Activated T-helper 1 cell treated with anti-CD3 and anti-CD28 coated beads, Interleukin-2, amount 50 U/mL, for 16 hours (primary cell): ENCODE measurements at regions not wholly inside any gene's neighbourhood (a gene's known extent, or its start where the extent isn't known, plus 50 kb on each side); places are given as distances from the start of the nearest gene placed in this dataset.

Source experiments
- DNase-seq, 2 donors: peaks; one replicate each; pipeline ENCODE4 v3.0.0-alpha.2; 2020; ENCODE audit warnings: low read depth in 1 of 2, low spot score in 1 of 2

- DNase-seq: no peak
These were observed 497.2 kb upstream of the CDH5 start for GRCh38 chr16:65869261-65869660.

- no peak for DNase-seq
These were observed 499.1 kb upstream of the CDH5 start for GRCh38 chr16:65867276-65867960.

GRCh38 chr16:65863236-65863635 is 503.3 kb upstream of the CDH5 start:
- no peak for DNase-seq

- no peak for DNase-seq
These were observed 505.3 kb upstream of the CDH5 start for GRCh38 chr16:65861131-65861731.

- no peak for DNase-seq
These were observed 511.0 kb upstream of the CDH5 start for GRCh38 chr16:65855171-65856145.

- no peak for DNase-seq
These were observed 520.3 kb upstream of the CDH5 start for GRCh38 chr16:65846210-65846602.

- no peak for DNase-seq
These were observed 520.9 kb upstream of the CDH5 start for GRCh38 chr16:65845466-65846209.

GRCh38 chr16:65843941-65844340 is 522.5 kb upstream of the CDH5 start:
- no peak for DNase-seq

GRCh38 chr16:65842067-65842466 is 524.4 kb upstream of the CDH5 start:
- no peak for DNase-seq

- DNase-seq: no peak
These were observed 528.5 kb upstream of the CDH5 start for GRCh38 chr16:65838001-65838400.

- DNase-seq: no peak
These were observed 529.0 kb upstream of the CDH5 start for GRCh38 chr16:65837464-65837863.

GRCh38 chr16:65834688-65835087 is 531.8 kb upstream of the CDH5 start:
- no peak for DNase-seq

GRCh38 chr16:65833171-65833871 is 533.2 kb upstream of the CDH5 start:
- DNase-seq: no peak

GRCh38 chr16:65832679-65833078 is 533.8 kb upstream of the CDH5 start:
- DNase-seq: no peak

GRCh38 chr16:65831903-65832666 is 534.4 kb upstream of the CDH5 start:
- DNase-seq: no peak

- DNase-seq: no peak
These were observed 537.4 kb upstream of the CDH5 start for GRCh38 chr16:65829076-65829475.

- DNase-seq: no peak
These were observed 538.2 kb upstream of the CDH5 start for GRCh38 chr16:65828296-65828695.

- no peak for DNase-seq
These were observed 539.3 kb upstream of the CDH5 start for GRCh38 chr16:65827231-65827630.

- no peak for DNase-seq
These were observed 541.2 kb upstream of the CDH5 start for GRCh38 chr16:65825191-65825856.
